Lung microvascular endothelial cell (primary cell): ENCODE measurements at regions not wholly inside any gene's neighbourhood (a gene's known extent, or its start where the extent isn't known, plus 50 kb on each side); places are given as distances from the start of the nearest gene placed in this dataset.
A peak's percentile ranks its signal among the peaks of the same experiment; 100 is the strongest.

Experiments
- DNase-seq, 2 donors: peaks; one replicate each; pipeline versions ENCODE4 v3.0.0 to v3.0.0-alpha.2; 2010; ENCODE audit warnings: low read depth in 2 of 2

DNA sequence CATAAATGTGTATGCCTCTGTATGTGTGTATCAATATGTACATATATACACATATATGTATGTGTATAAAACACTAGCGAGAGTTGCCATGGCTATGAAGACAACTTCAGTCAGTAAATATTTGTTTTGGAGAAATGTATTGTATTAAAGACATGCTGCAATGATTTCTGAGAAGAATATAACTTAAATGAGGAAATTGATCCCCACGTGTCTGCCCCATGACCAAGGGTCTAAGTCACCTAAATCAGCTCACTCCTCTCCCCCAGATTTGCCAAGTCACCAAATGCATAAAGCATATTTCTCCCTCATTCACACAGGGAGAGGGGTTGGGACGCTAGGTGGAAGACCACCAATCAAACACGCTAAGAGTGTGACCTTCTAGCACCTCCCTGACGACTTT, 58.3 kb upstream of the LYST start:
- DNase-seq, result no peak

GRCh38 chr1:235923466-235924021, 56.8 kb upstream of the LYST start:
- DNase-seq, result peak in 1 of 2 donors; percentile 37

DNA sequence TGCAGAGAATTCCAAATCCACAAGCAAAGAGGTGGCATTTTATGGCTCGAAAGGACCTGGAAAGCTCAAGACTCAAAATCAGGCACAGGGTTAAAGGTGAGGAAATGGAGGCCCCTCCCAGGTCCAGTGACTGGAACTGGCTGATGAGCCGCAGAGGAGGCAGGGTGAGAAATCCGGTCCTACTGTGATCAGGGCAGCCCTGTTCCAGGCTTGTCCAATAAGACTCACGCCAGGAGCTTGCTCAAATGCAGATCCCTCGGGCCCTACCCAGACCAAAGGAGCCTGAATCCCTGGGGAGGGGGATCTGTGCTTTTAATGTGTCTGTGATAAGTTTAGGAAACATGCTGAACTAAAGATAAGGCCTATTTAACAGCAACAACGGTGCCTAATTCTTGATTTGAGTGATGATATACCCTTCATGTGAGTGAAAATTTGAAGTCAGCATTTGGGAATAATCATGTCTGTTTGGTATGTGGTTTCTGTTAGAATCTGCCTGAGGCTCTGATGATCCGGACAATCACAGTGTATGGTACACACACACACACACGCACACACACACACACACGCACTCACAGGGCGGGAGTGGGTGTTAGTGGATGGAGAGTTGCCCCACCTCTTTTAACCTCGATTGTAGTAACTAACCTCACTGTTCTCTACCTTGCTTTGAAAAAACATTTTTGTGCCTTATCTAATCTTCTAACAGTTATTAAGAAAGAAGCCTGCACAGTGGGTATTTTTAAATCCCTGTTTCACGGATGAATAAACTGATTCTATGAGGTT, 54.1 kb upstream of the LYST start:
- no peak for DNase-seq

DNA sequence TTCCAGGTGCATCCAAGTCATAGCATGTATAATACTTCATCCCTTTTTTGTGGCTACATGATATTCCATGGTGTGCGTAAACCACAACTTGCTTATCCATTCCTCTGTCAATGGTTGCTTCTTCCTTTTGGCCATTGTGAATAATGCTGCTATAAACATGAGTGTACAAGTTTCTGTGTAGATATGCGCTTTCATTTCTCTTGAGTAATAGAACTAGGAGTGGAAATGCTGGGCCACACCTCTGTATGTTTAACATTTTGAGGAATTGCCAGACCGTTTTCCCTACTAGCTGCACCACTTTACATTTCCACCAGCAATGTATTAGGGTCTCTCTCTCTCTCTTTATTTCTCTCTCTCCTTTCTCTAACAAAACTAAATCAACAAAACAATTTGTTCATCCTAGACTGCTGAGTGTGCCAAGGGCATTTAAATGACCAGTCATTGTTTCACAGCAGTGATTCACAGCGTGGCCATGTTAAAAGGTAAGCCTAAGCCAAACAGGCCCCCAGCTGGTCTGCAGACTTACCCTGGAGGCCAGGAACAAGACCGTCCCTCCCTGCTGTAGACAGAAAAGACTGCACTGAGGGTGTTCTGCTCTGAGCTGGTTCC, 53.2 kb upstream of the LYST start:
- DNase-seq, result peak; percentile 75 to 81

- DNase-seq, result no peak
Measured at GRCh38 chr1:235919127-235919832, 52.6 kb upstream of the LYST start.

GRCh38 chr1:235918465-235918864, 51.8 kb upstream of the LYST start:
- no peak for DNase-seq

- no peak for DNase-seq
Measured at GRCh38 chr1:235918032-235918431, 51.3 kb upstream of the LYST start.

GRCh38 chr1:235917267-235917811, 50.6 kb upstream of the LYST start:
- peak; percentile 58 to 99 for DNase-seq
